K562 (cell line): ENCODE measurements at regions not wholly inside any gene's neighbourhood (a gene's known extent, or its start where the extent isn't known, plus 50 kb on each side); places are given as distances from the start of the nearest gene placed in this dataset.

Experiments
- ATAC-seq: fragments of 200-7000 bp; cut with Tn5 transposase; 3 replicates; pipeline ENCODE4 v1.9.1; 2020; ENCODE audit warnings: moderate library complexity
- BruUV-seq: library from RNA; stranded (reverse); fragments of 400-500 nt; replicated peaks from 2 replicates; lab custom pipeline; 2021; lab: Mats Ljungman, UMichigan
- CTCF ChIA-PET: fragments of 300-600 bp; formaldehyde crosslinking; extraction: SDS; loops from one replicate; lab custom pipeline; 2021; ENCODE audit warnings: low intra/inter-chr PET ratio; lab: Yijun Ruan, JAX
- POLR2A ChIA-PET: fragments of 300-600, 350-650 bp; sonication (Branson Sonifier 250); formaldehyde crosslinking; extraction: SDS; loops from one replicate; lab custom pipeline; 2021; ENCODE audit warnings: antibody characterized with exemption, inconsistent platforms; lab: Yijun Ruan, JAX
- DNase-seq, 4 experiments: peaks; one replicate each; pipeline versions ENCODE4 v3.0.0 to v3.0.0-alpha.2; 2011 to 2018; ENCODE audit warnings: low spot score in 3 of 4, mixed read lengths in 3 of 4; ENCODE audit errors: extremely low read depth in 1 of 4
- FAIRE-seq: peaks from 2 replicates; lab custom pipeline; 2011; peaks lifted over from hg19 to GRCh38; lab: Jason Lieb, UNC
- H2AFZ ChIP-seq: 2 replicates; pipeline ENCODE4 v1.6.0; 2011; ENCODE audit warnings: low read depth, low read length, control low read depth, inconsistent platforms
- H3K27ac ChIP-seq: fragments of 200-600 bp; 3 replicates; pipeline ENCODE4 v1.8.0; 2011; ENCODE audit warnings: low read depth, mild to moderate bottlenecking, control low read depth, inconsistent platforms, low read length, moderate library complexity, mixed read lengths; ENCODE audit errors: extremely low read depth
- H3K27me3 ChIP-seq, 2 experiments: fragments of 300-600 bp in 1 of 2; 2 replicates in 1 of 2; 3 replicates in 1 of 2; pipeline versions ENCODE4 v1.6.0 to v1.8.0; 2011; ENCODE audit warnings: inconsistent platforms in 2 of 2, low read length in 2 of 2, mild to moderate bottlenecking in 1 of 2, mixed read lengths in 1 of 2, moderate library complexity in 1 of 2; ENCODE audit not compliant: control insufficient read depth in 2 of 2, insufficient read depth in 2 of 2
- H3K36me3 ChIP-seq: fragments of 300-600 bp; 3 replicates; pipeline ENCODE4 v1.8.0; 2011; ENCODE audit warnings: mild to moderate bottlenecking, low read length, inconsistent platforms; ENCODE audit not compliant: control insufficient read depth, insufficient read depth
- H3K4me1 ChIP-seq, 2 experiments: fragments of 200-600 bp in 1 of 2; replicated peaks in 1 of 2; 2 replicates in 1 of 2; 3 replicates in 1 of 2; pipeline versions ENCODE4 v1.5.1 to v1.8.0; 2011; ENCODE audit warnings: inconsistent platforms in 2 of 2, low read length in 2 of 2, mild to moderate bottlenecking in 1 of 2, mixed read lengths in 1 of 2, moderate library complexity in 1 of 2; ENCODE audit not compliant: control insufficient read depth in 2 of 2, insufficient read depth in 2 of 2
- H3K4me2 ChIP-seq: 2 replicates; pipeline ENCODE4 v1.6.1; 2011; ENCODE audit warnings: low read length, control low read depth, inconsistent platforms, mixed read lengths; ENCODE audit not compliant: insufficient read depth
- H3K4me3 ChIP-seq: fragments of 200-600 bp; sonication (generic), shearing (Covaris generic); 2 replicates; pipeline ENCODE4 v1.5.1; 2016; ENCODE audit warnings: control low read depth, inconsistent platforms
- H3K79me2 ChIP-seq: fragments of 200-600 bp; 3 replicates; pipeline ENCODE4 v1.8.0; 2011; ENCODE audit warnings: low read length, inconsistent platforms; ENCODE audit not compliant: control insufficient read depth, insufficient read depth
- H3K9ac ChIP-seq, 2 experiments: 2 replicates each; pipeline versions ENCODE4 v1.6.0 to v1.6.1; 2011; ENCODE audit warnings: low read depth in 2 of 2, low read length in 2 of 2, control low read depth in 1 of 2, inconsistent platforms in 1 of 2, mild to moderate bottlenecking in 1 of 2, mixed read lengths in 1 of 2; ENCODE audit not compliant: insufficient read depth in 1 of 2
- H3K9me1 ChIP-seq: one replicate; pipeline ENCODE4 v1.6.0; 2011; ENCODE audit warnings: inconsistent platforms, mild to moderate bottlenecking, low read length, moderate library complexity; ENCODE audit not compliant: control insufficient read depth, insufficient read depth
- H3K9me3 ChIP-seq: replicated peaks from 2 replicates; pipeline ENCODE4 v1.5.1; 2011; ENCODE audit warnings: low read depth, low read length, inconsistent platforms; ENCODE audit not compliant: control insufficient read depth, insufficient read depth
- H4K20me1 ChIP-seq: replicated peaks from 2 replicates; pipeline ENCODE4 v1.6.1; 2011; ENCODE audit warnings: low read length, inconsistent platforms, mixed read lengths; ENCODE audit not compliant: control insufficient read depth, insufficient read depth
- CHAMP1 ChIP-seq: fragments of 450-650 bp; IDR thresholded peaks from 2 replicates; pipeline ENCODE4 v1.6.1; 2016; ENCODE audit warnings: mild to moderate bottlenecking
- IRF2 ChIP-seq: sonication (generic); formaldehyde crosslinking; IDR thresholded peaks from 2 replicates; pipeline ENCODE4 v1.8.1; 2022; ENCODE audit warnings: mild to moderate bottlenecking, missing genetic modification reagents
- MYBL2 ChIP-seq, 2 experiments: fragments of 450-650 bp in 1 of 2; sonication (generic) in 1 of 2; formaldehyde crosslinking in 1 of 2; IDR thresholded peaks; 2 replicates each; pipeline versions ENCODE4 v1.6.1 to v1.8.1; 2017 to 2022; ENCODE audit warnings: borderline replicate concordance in 1 of 2, inconsistent platforms in 1 of 2, low read depth in 1 of 2, mild to moderate bottlenecking in 1 of 2, missing genetic modification reagents in 1 of 2, moderate library complexity in 1 of 2
- PPARD ChIP-seq: fragments of 250-450 bp; sonication (Bioruptor Pico); IDR thresholded peaks from 2 replicates; pipeline ENCODE4 v1.8.0; 2022; ENCODE audit warnings: inconsistent platforms, mild to moderate bottlenecking, moderate library complexity
- PYGO2 ChIP-seq: fragments of 450-650 bp; IDR thresholded peaks from 2 replicates; pipeline ENCODE4 v1.6.1; 2016; ENCODE audit warnings: mild to moderate bottlenecking, missing genetic modification characterization, moderate library complexity, missing compliant biosample characterization
- ZC3H11A ChIP-seq: IDR thresholded peaks from 2 replicates; pipeline ENCODE4 v1.6.1; 2012; ENCODE audit warnings: low read depth, low read length, improper control_type of control experiment
- ZNF316 ChIP-seq: fragments of 450-650 bp; IDR thresholded peaks from 2 replicates; pipeline ENCODE4 v1.6.1; 2016
- whole genome bisulfite sequencing: fragments of 100-300 bp; shearing (Covaris generic); methylation state at CpG from one replicate; pipeline ENCODE4 v1.1.6; 2016; ENCODE audit warnings: low coverage, mixed read lengths; ENCODE audit not compliant: insufficient coverage; ENCODE audit errors: missing lambda C conversion rate; 5-methylcytosine and 5-hydroxymethylcytosine counted together
- in situ Hi-C: fragments of 300-500 bp; cut with MboI; formaldehyde crosslinking; loops from 4 replicates; pipeline ENCODE4 v1.15.0; 2018; ENCODE audit warnings: inconsistent platforms, mixed read lengths
- intact Hi-C: fragments of 100-400 bp; cut with micrococcal nuclease; formaldehyde crosslinking; loops from 2 replicates; pipeline ENCODE4 v1.14.2; 2022
- TF ChIP-seq, protein P1 (sequence below): fragments of 450-650 bp; IDR thresholded peaks from 2 replicates; pipeline ENCODE4 v1.6.1; 2016; ENCODE audit warnings: low read depth
- TF ChIP-seq, protein P2 (sequence below): fragments of 450-650 bp; IDR thresholded peaks from 2 replicates; pipeline ENCODE4 v1.6.1; 2016
- TF ChIP-seq, protein P3 (sequence below): fragments of 450-650 bp; IDR thresholded peaks from 2 replicates; pipeline ENCODE4 v1.6.1; 2017; ENCODE audit warnings: mild to moderate bottlenecking, moderate library complexity

- intact Hi-C loops (no loop called here), in situ Hi-C loops (no loop called here)
- FAIRE-seq (no peak), ATAC-seq (no peak), DNase-seq (no peak)
- Histone ChIP-seq H3K9ac (no peak overlapping the region), H3K4me1 (peaks cover 0 to 3% of the 10 kb centered on the region in 2 experiments; a peak in 2 of 5 replicates), H3K36me3 (peaks cover 3% of the 10 kb centered on the region; the same call in 1 of the 3 replicates), H4K20me1 (no peaks in the 10 kb centered on the region), H3K27me3 (no peaks in the 10 kb centered on the region), H3K79me2 (no peaks in the 10 kb centered on the region), H3K4me3 (no peak overlapping the region), H3K4me2 (no peak overlapping the region), H3K27ac (no peak overlapping the region), H3K9me3 (no peaks in the 10 kb centered on the region), H3K9me1 (no peaks in the 10 kb centered on the region), H2AFZ (no peak overlapping the region)
- ChIA-PET CTCF (no interaction called here), POLR2A (interaction anchor here (1.7 kb wide), 1 partner anchor 12 kb away, joined by 7 read pairs; no protein-coding TSS in a partner anchor)
- 93% methylated on average over 1 of the region's 1 CpG for WGBS
- BruUV-seq = no TSS peak
- no peak for TF ChIP-seq IRF2
- TF ChIP-seq ZNF316 = peak; percentile 83
- no peak for TF ChIP-seq PYGO2
- TF ChIP-seq, protein P1, sequence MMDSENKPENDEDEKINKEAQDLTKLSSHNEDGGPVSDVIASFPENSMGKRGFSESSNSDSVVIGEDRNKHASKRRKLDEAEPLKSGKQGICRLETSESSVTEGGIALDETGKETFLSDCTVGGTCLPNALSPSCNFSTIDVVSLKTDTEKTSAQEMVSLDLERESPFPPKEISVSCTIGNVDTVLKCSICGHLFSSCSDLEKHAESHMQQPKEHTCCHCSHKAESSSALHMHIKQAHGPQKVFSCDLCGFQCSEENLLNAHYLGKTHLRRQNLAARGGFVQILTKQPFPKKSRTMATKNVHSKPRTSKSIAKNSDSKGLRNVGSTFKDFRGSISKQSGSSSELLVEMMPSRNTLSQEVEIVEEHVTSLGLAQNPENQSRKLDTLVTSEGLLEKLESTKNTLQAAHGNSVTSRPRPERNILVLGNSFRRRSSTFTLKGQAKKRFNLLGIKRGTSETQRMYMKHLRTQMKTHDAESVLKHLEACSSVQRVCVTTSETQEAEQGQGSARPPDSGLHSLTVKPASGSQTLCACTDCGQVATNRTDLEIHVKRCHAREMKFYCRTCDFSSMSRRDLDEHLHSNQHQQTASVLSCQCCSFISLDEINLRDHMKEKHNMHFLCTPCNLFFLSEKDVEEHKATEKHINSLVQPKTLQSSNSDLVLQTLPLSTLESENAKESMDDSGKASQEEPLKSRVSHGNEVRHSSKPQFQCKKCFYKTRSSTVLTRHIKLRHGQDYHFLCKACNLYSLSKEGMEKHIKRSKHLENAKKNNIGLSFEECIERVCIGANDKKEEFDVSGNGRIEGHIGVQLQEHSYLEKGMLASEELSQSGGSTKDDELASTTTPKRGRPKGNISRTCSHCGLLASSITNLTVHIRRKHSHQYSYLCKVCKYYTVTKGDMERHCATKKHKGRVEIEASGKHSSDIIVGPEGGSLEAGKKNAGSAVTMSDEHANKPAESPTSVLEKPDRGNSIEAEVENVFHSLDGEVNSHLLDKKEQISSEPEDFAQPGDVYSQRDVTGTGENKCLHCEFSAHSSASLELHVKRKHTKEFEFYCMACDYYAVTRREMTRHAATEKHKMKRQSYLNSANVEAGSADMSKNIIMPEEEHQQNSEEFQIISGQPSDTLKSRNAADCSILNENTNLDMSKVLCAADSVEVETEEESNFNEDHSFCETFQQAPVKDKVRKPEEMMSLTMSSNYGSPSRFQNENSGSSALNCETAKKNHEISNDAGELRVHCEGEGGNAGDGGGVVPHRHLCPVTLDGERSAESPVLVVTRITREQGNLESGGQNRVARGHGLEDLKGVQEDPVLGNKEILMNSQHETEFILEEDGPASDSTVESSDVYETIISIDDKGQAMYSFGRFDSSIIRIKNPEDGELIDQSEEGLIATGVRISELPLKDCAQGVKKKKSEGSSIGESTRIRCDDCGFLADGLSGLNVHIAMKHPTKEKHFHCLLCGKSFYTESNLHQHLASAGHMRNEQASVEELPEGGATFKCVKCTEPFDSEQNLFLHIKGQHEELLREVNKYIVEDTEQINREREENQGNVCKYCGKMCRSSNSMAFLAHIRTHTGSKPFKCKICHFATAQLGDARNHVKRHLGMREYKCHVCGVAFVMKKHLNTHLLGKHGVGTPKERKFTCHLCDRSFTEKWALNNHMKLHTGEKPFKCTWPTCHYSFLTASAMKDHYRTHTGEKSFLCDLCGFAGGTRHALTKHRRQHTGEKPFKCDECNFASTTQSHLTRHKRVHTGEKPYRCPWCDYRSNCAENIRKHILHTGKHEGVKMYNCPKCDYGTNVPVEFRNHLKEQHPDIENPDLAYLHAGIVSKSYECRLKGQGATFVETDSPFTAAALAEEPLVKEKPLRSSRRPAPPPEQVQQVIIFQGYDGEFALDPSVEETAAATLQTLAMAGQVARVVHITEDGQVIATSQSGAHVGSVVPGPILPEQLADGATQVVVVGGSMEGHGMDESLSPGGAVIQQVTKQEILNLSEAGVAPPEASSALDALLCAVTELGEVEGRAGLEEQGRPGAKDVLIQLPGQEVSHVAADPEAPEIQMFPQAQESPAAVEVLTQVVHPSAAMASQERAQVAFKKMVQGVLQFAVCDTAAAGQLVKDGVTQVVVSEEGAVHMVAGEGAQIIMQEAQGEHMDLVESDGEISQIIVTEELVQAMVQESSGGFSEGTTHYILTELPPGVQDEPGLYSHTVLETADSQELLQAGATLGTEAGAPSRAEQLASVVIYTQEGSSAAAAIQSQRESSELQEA = no peak
- TF ChIP-seq PPARD (CRISPR knock-in tag) = no peak
- TF ChIP-seq, protein P2, sequence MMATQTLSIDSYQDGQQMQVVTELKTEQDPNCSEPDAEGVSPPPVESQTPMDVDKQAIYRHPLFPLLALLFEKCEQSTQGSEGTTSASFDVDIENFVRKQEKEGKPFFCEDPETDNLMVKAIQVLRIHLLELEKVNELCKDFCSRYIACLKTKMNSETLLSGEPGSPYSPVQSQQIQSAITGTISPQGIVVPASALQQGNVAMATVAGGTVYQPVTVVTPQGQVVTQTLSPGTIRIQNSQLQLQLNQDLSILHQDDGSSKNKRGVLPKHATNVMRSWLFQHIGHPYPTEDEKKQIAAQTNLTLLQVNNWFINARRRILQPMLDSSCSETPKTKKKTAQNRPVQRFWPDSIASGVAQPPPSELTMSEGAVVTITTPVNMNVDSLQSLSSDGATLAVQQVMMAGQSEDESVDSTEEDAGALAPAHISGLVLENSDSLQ = no peak
- TF ChIP-seq CHAMP1 = no peak
- TF ChIP-seq, protein P3, sequence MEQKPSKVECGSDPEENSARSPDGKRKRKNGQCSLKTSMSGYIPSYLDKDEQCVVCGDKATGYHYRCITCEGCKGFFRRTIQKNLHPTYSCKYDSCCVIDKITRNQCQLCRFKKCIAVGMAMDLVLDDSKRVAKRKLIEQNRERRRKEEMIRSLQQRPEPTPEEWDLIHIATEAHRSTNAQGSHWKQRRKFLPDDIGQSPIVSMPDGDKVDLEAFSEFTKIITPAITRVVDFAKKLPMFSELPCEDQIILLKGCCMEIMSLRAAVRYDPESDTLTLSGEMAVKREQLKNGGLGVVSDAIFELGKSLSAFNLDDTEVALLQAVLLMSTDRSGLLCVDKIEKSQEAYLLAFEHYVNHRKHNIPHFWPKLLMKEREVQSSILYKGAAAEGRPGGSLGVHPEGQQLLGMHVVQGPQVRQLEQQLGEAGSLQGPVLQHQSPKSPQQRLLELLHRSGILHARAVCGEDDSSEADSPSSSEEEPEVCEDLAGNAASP = no peak
- TF ChIP-seq MYBL2 (IDR thresholded peaks at IDR 0.05; ENCODE audit: low read depth) = no peak
- TF ChIP-seq MYBL2 (CRISPR knock-in tag; IDR thresholded peaks at IDR 0.05; ENCODE audit: borderline replicate concordance) = no peak
- TF ChIP-seq ZC3H11A = no peak
Measured at GRCh38 chr4:123183308-123183707, 213.3 kb upstream of the SPRY1 start.
